CD14-positive monocyte (primary cell): ENCODE measurements at regions not wholly inside any gene's neighbourhood (a gene's known extent, or its start where the extent isn't known, plus 50 kb on each side); places are given as distances from the start of the nearest gene placed in this dataset.
"Not testable (repeated sequence)": the region's sequence is repeated elsewhere in the genome, so short reads cannot be mapped to it uniquely, and the experiment has no call there.

ENCODE experiments used
- DNase-seq, 3 donors: peaks; one replicate each; pipeline ENCODE4 v3.0.0-alpha.2; 2011 to 2022
- H2AFZ ChIP-seq: 2 replicates; pipeline ENCODE4 v1.6.0; 2012; ENCODE audit warnings: mild to moderate bottlenecking, low read depth, low read length, inconsistent platforms; ENCODE audit not compliant: insufficient read depth, poor library complexity, severe bottlenecking
- H3K27ac ChIP-seq, 2 donors: 1 replicate in 1 of 2; 2 replicates in 1 of 2; pipeline ENCODE4 v1.5.1; 2012 to 2013; ENCODE audit warnings: low read length in 2 of 2, control low read depth in 1 of 2, inconsistent platforms in 1 of 2, low read depth in 1 of 2, mild to moderate bottlenecking in 1 of 2
- H3K27me3 ChIP-seq, 2 donors: one replicate each; pipeline versions ENCODE4 v1.6.0 to v1.6.1; 2011 to 2013; ENCODE audit warnings: low read length in 2 of 2; ENCODE audit not compliant: control insufficient read depth in 2 of 2, insufficient read depth in 2 of 2
- H3K36me3 ChIP-seq, 2 donors: replicated peaks in 1 of 2; 1 replicate in 1 of 2; 2 replicates in 1 of 2; pipeline versions ENCODE4 v1.5.1 to v1.6.1; 2012 to 2013; ENCODE audit warnings: low read length in 2 of 2, control low read depth in 1 of 2, inconsistent platforms in 1 of 2, mild to moderate bottlenecking in 1 of 2; ENCODE audit not compliant: insufficient read depth in 2 of 2, control insufficient read depth in 1 of 2
- H3K4me1 ChIP-seq, 2 donors: 1 replicate in 1 of 2; 2 replicates in 1 of 2; pipeline versions ENCODE4 v1.5.1 to v1.6.1; 2012 to 2013; ENCODE audit warnings: low read length in 2 of 2, control low read depth in 1 of 2, inconsistent platforms in 1 of 2, mild to moderate bottlenecking in 1 of 2, moderate library complexity in 1 of 2; ENCODE audit not compliant: insufficient read depth in 2 of 2, control insufficient read depth in 1 of 2
- H3K4me2 ChIP-seq: replicated peaks from 2 replicates; pipeline ENCODE3; 2012; ENCODE audit warnings: low read length, moderate library complexity, mild to moderate bottlenecking; ENCODE audit not compliant: poor library complexity, severe bottlenecking; ENCODE audit errors: extremely low read depth
- H3K4me3 ChIP-seq, 3 experiments: fragments of 200-600 bp in 1 of 3; sonication (generic) in 1 of 3; replicated peaks in 1 of 3; 1 replicate in 2 of 3; 2 replicates in 1 of 3; pipeline ENCODE4 v1.5.1; 2011 to 2013; ENCODE audit warnings: low read length in 3 of 3, mild to moderate bottlenecking in 3 of 3, control low read depth in 2 of 3, low read depth in 2 of 3, inconsistent platforms in 1 of 3, moderate library complexity in 1 of 3
- H3K79me2 ChIP-seq: 2 replicates; pipeline ENCODE4 v1.6.0; 2012; ENCODE audit warnings: mild to moderate bottlenecking, control low read depth, inconsistent platforms, low read length, moderate library complexity; ENCODE audit not compliant: insufficient read depth
- H3K9ac ChIP-seq: 2 replicates; pipeline ENCODE4 v1.6.0; 2017; ENCODE audit warnings: low read length, mild to moderate bottlenecking; ENCODE audit not compliant: insufficient read depth, poor library complexity, severe bottlenecking
- H3K9me3 ChIP-seq, 2 donors: replicated peaks in 1 of 2; 1 replicate in 1 of 2; 2 replicates in 1 of 2; pipeline versions ENCODE4 v1.5.1 to v1.6.1; 2012 to 2013; ENCODE audit warnings: low read length in 2 of 2, control low read depth in 1 of 2; ENCODE audit not compliant: control insufficient read depth in 1 of 2, insufficient read depth in 1 of 2
- H4K20me1 ChIP-seq: 2 replicates; pipeline ENCODE4 v1.6.0; 2012; ENCODE audit warnings: mild to moderate bottlenecking, low read length, control low read depth, moderate library complexity; ENCODE audit not compliant: insufficient read depth
- H3K27ac Mint-ChIP-seq, 7 donors: one replicate each; pipeline ENCODE4 v1.8.0; 2020; ENCODE audit warnings: mild to moderate bottlenecking in 7 of 7, mixed read lengths in 7 of 7, moderate library complexity in 6 of 7, inconsistent platforms in 2 of 7
- H3K27me3 Mint-ChIP-seq, 3 donors: one replicate each; pipeline ENCODE4 v1.8.0; 2021 to 2022; ENCODE audit warnings: low read depth in 3 of 3, mild to moderate bottlenecking in 3 of 3, mixed read lengths in 3 of 3, moderate library complexity in 3 of 3, inconsistent platforms in 1 of 3
- H3K36me3 Mint-ChIP-seq, 2 donors: one replicate each; pipeline ENCODE4 v1.8.0; 2020; ENCODE audit warnings: mixed read lengths in 2 of 2, inconsistent platforms in 1 of 2, mild to moderate bottlenecking in 1 of 2
- H3K4me1 Mint-ChIP-seq: one replicate; pipeline ENCODE4 v1.8.0; 2020; ENCODE audit warnings: mild to moderate bottlenecking, mixed read lengths
- H3K4me3 Mint-ChIP-seq, 2 donors: one replicate each; pipeline ENCODE4 v1.8.0; 2020; ENCODE audit warnings: mild to moderate bottlenecking in 2 of 2, mixed read lengths in 2 of 2, moderate library complexity in 1 of 2
- H3K9me3 Mint-ChIP-seq, 7 donors: one replicate each; pipeline ENCODE4 v1.8.0; 2020 to 2022; ENCODE audit warnings: mixed read lengths in 7 of 7, mild to moderate bottlenecking in 6 of 7, moderate library complexity in 6 of 7, inconsistent platforms in 2 of 7
- WGBS: methylation state at CpG from one replicate; pipeline ENCODE4 v1.1.5; 2013; ENCODE audit warnings: missing lambda C conversion rate; ENCODE audit not compliant: insufficient coverage; 5-methylcytosine and 5-hydroxymethylcytosine counted together
- intact Hi-C, 2 donors: fragments of 100-400 bp; cut with micrococcal nuclease; formaldehyde crosslinking; loops; one replicate each; pipeline versions ENCODE4 v1.15.0 to v1.15.1; 2023
- TF ChIP-seq, protein P1 (sequence below): fragments of 200-600 bp; IDR thresholded peaks from one replicate; pipeline ENCODE4 v1.8.0; 2022; ENCODE audit warnings: antibody characterized with exemption, mild to moderate bottlenecking

- intact Hi-C loops = no loop called here
- H3K9ac ChIP-seq = no peak overlapping the region
- Mint-ChIP-seq H3K4me1 (no peaks in the 10 kb centered on the region), H3K27ac (no peak overlapping the region), H3K4me3 (no peak overlapping the region), H3K9me3 (peaks cover 0 to 6% (median 0%) of the 10 kb centered on the region in 7 donors), H3K36me3 (no peaks in the 10 kb centered on the region), H3K27me3 (no peaks in the 10 kb centered on the region)
- H3K79me2 ChIP-seq = no peaks in the 10 kb centered on the region
- H3K36me3 ChIP-seq = no peaks in the 10 kb centered on the region
- H2AFZ ChIP-seq = no peak overlapping the region
- no peaks in the 10 kb centered on the region for H3K9me3 ChIP-seq
- no peaks in the 10 kb centered on the region for H3K4me1 ChIP-seq
- H3K4me3 ChIP-seq = no peak overlapping the region
- H3K4me2 ChIP-seq = no peak overlapping the region
- WGBS = 72% methylated on average over 2 of the region's 3 CpGs
- H3K27me3 ChIP-seq = no peaks in the 10 kb centered on the region
- H3K27ac ChIP-seq = no peak overlapping the region
- no peak for DNase-seq
- no peaks in the 10 kb centered on the region for H4K20me1 ChIP-seq
- TF ChIP-seq, protein P1, sequence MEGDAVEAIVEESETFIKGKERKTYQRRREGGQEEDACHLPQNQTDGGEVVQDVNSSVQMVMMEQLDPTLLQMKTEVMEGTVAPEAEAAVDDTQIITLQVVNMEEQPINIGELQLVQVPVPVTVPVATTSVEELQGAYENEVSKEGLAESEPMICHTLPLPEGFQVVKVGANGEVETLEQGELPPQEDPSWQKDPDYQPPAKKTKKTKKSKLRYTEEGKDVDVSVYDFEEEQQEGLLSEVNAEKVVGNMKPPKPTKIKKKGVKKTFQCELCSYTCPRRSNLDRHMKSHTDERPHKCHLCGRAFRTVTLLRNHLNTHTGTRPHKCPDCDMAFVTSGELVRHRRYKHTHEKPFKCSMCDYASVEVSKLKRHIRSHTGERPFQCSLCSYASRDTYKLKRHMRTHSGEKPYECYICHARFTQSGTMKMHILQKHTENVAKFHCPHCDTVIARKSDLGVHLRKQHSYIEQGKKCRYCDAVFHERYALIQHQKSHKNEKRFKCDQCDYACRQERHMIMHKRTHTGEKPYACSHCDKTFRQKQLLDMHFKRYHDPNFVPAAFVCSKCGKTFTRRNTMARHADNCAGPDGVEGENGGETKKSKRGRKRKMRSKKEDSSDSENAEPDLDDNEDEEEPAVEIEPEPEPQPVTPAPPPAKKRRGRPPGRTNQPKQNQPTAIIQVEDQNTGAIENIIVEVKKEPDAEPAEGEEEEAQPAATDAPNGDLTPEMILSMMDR = no peak
Observed at GRCh38 chr11:101835506-101836063, 79.2 kb upstream of the CEP126 start.

DNA sequence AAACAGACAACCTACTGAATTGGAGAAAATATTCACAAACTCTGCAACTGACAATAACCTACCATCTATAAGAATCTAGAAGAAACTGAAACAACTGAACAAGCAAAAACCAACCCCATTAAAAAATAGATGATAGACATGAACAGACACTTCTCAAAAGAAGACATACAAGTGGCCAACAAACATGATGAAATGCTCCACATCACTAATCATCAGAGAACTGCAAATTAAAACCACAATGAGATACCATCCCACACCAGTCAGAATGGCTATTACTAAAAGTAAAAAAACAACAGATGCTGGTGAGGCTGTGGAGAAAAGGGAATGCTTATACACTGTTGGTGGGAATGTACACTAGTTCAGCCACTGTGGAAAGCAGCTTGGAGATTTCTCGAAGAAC is 84.3 kb upstream of the CEP126 start:
- H3K9me3 ChIP-seq, H3K36me3 ChIP-seq, H3K79me2 ChIP-seq, H2AFZ ChIP-seq, DNase-seq, H3K27ac ChIP-seq, intact Hi-C loops, H3K9ac ChIP-seq, H3K4me1 ChIP-seq, H3K4me2 ChIP-seq, H3K4me3 ChIP-seq, H3K4me1 Mint-ChIP-seq, H3K36me3 Mint-ChIP-seq, H3K27me3 Mint-ChIP-seq, H3K9me3 Mint-ChIP-seq, H3K4me3 Mint-ChIP-seq, H3K27me3 ChIP-seq, H3K27ac Mint-ChIP-seq, H4K20me1 ChIP-seq: not testable (repeated sequence)
- no CpG with 5 or more reads among the region's 1 CpG for WGBS
